Omental fat pad (tissue), 3 donors: ENCODE measurements at regions not wholly inside any gene's neighbourhood (a gene's known extent, or its start where the extent isn't known, plus 50 kb on each side); places are given as distances from the start of the nearest gene placed in this dataset.
"Not testable (repeated sequence)": the region's sequence is repeated elsewhere in the genome, so short reads cannot be mapped to it uniquely, and the experiment has no call there.

ENCODE experiments used
- ATAC-seq: fragments of 150-250 bp; one replicate; pipeline ENCODE4 v1.9.1; 2016; ENCODE audit warnings: mild to moderate bottlenecking, moderate library complexity; ENCODE audit not compliant: low FRiP score
- DNase-seq: peaks from one replicate; pipeline ENCODE4 v3.0.0-alpha.2; 2019; ENCODE audit warnings: low spot score
- TF ChIP-seq, protein P1 (sequence below), 3 donors: fragments of 450-650 bp; IDR thresholded peaks; one replicate each; pipeline ENCODE4 v1.5.1; 2016 to 2017; ENCODE audit warnings: antibody characterized with exemption in 3 of 3, mild to moderate bottlenecking in 3 of 3, moderate library complexity in 2 of 3

DNA sequence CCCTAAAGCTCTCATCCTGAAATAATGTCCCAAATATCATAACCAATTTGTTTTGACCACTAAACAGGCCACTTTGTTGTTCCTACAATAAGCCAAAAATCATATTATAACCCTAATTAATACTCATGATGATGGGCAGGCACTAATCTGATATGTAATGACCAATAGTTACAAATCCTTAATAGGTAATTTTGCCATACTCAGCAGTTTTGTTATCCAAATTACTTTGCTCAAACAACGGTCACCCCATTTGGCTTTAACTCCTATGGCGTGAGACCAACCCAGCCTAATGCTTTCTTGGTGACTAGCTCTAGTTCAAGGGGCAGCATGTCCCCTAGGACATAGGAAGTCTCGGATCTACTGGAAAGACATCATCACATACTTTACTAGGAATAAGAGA lies 123.2 kb upstream of the ID4 start:
- DNase-seq (no peak), ATAC-seq (no peak)
- TF ChIP-seq, protein P1, sequence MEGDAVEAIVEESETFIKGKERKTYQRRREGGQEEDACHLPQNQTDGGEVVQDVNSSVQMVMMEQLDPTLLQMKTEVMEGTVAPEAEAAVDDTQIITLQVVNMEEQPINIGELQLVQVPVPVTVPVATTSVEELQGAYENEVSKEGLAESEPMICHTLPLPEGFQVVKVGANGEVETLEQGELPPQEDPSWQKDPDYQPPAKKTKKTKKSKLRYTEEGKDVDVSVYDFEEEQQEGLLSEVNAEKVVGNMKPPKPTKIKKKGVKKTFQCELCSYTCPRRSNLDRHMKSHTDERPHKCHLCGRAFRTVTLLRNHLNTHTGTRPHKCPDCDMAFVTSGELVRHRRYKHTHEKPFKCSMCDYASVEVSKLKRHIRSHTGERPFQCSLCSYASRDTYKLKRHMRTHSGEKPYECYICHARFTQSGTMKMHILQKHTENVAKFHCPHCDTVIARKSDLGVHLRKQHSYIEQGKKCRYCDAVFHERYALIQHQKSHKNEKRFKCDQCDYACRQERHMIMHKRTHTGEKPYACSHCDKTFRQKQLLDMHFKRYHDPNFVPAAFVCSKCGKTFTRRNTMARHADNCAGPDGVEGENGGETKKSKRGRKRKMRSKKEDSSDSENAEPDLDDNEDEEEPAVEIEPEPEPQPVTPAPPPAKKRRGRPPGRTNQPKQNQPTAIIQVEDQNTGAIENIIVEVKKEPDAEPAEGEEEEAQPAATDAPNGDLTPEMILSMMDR (IDR thresholded peaks at IDR 0.05), result no peak

DNA sequence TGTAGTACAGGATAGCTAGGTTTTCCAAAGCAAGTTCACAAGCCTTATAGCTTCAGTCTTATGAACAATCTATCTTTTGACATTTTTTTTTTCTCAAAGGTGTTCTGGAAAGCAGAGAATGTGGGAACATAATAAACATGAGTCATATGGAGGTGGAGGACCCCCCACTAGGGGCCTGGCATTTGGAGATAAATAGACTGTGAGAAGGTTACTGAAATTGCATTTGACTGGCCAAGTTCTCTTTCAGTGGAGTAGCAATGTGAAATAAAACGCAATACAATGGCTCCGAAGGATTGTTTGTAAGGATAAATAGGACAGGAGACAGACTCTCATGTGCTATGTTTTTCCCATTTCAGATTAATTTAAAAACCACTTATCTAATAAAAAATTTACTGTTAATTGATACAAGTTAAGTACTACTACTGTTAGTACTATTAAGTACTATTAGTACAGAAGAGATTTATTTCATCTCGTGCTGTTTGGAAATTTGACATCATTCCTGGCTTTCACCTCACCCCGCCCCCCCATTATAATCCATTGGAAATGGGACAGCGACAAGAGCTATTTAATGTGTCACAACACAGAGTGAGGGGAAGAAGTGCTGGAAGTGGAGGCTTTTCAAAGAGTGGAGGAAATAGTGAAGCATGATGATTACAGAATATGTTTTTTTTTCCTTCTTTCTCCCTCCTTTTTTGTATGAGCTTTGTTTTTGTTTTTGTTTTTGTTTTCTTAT lies 122.6 kb upstream of the ID4 start:
- no peak for DNase-seq
- TF ChIP-seq, protein P1 (IDR thresholded peaks at IDR 0.05), result no peak
- no peak for ATAC-seq

DNA sequence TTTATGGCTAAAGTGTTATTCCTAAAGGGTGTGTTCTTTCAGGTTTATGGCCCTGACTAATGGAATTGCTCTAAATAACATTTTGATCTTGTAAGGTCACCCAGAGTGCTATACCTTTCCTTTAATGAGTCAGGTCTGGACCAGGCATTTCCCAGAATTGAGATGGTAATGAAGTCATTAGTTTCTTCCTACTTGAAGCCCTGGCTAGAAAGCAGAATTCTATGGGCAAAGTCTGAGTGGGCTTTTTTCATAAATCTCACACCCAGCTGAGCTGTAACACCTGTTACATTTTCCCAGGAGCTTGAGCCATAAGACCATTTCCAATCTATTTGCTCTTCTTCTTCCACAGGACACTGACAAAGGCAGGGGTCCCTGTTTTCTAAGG lies 122.0 kb upstream of the ID4 start:
- DNase-seq (no peak), ATAC-seq (peak; percentile 54)
- TF ChIP-seq, protein P1 (IDR thresholded peaks at IDR 0.05), result no peak

DNA sequence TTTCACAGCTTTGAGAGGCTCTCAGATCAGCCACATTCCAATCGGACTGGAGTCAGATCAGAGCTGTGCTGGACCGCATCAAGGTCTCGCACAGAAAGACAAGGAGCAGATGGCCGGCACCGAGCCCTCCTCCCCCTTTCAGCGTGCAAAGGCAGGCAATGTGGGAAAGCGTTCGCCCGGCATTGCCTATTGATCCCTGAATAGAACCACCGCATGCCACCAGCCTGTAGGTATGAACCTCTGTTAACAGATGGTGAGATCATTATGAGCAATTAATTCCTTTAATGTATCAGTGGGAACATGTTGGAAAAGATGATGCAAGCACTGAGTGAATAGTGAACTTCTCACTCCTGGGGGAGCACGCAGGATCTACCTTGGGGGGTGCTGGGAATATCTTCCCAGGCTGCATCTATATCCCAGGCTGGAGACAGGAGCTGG lies 117.5 kb upstream of the ID4 start:
- DNase-seq, result no peak
- ATAC-seq, result peak; percentile 41
- TF ChIP-seq, protein P1 (IDR thresholded peaks at IDR 0.05), result no peak

DNA sequence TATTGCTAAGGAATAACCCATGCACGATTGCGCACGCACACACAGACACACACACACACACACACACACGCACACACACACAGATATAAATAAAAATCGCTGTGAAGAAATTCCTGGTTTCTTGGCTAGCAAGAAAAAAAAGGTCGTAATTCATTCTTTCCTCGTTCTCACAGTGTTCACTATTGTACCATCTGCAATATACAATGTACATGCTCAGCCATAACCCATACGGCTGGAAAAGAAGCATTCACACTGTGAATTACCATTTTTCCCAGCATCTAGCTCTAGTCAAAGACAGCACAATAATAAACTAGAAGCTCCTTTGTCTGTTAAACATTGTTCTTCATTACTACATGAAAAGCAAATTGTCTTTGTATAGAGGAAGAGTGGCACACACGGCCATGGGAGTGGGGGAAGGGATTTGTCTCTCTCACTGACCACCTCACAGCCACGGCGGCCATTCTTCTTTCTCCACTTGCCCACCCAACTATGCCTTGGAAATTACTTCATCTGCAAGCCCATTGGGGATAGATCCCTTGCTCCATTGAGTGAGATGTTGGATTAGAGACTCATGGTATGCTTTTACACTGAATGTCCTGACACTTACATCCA lies 115.3 kb upstream of the ID4 start:
- ATAC-seq (no peak), DNase-seq (no peak)
- TF ChIP-seq, protein P1 (IDR thresholded peaks at IDR 0.05), result no peak

DNA sequence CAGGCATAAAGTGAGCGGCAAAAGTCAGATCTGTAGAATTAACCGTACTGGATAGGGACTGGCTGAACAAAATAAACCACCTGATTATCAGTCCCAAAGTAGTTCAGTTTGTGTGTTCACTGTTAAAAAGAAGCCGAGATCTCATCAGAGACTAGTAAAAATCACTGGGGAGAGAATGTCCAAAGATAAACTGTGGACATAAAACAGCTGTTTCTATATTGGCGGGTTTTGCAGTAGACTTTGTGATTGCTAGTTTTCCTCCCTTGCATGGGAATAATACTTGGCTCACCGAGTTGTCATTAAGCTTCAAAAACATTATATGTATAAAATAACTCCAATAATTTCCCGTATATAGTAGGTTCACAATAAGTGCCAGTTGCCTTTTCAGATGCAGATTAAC lies 114.2 kb upstream of the ID4 start:
- ATAC-seq, result no peak
- DNase-seq, result no peak
- TF ChIP-seq, protein P1 (IDR thresholded peaks at IDR 0.05), result no peak

DNA sequence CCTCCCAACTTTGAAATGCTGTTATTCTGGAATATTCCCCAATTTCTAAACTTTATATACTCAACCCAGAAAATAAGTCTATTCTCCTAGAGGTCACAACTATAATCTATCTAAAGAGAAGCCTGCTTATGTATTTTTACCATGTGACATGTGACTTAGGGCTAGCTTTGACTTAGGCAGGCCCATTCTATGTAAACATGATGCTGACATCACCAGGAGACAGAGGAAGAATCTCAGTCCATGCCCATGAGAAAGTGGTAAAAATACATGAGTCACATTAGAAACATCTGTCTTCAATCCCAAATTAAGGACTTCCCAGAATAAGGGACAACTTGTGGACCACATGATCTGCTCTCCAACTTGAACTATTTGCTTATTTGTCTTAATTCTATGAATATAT lies 113.6 kb upstream of the ID4 start:
- no peak for DNase-seq
- TF ChIP-seq, protein P1 (IDR thresholded peaks at IDR 0.05), result no peak
- no peak for ATAC-seq

DNA sequence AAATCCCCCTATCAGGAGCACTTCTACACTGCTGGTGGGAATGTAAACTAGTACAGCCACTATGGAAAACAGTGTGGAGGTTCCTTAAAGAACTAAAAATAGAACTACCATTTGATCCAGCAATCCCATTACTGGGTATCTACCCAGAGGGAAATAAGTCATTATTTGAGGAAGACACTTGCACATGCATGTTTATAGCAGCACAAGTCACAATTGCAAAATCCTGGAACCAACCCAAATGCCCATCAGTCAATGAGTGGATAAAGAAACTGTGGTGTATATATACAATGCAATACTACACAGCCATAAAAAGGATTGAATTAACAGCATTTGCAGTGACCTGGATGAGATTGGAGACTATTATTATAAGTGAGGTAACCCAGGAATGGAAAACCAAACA lies 111.7 kb upstream of the ID4 start:
- not testable (repeated sequence) for ATAC-seq, DNase-seq
